Lung (tissue), 11 donors: ENCODE measurements at regions not wholly inside any gene's neighbourhood (a gene's known extent, or its start where the extent isn't known, plus 50 kb on each side); places are given as distances from the start of the nearest gene placed in this dataset.

Experiments used
- ATAC-seq: fragments of 200-7000 bp; cut with Tn5 transposase; one replicate; pipeline ENCODE4 v1.9.1; 2020; ENCODE audit warnings: moderate number of reproducible peaks; ENCODE audit not compliant: insufficient read depth, low FRiP score
- DNase-seq, 3 donors: peaks; one replicate each; pipeline ENCODE4 v3.0.0-alpha.2; 2013 to 2017
- H3K27ac ChIP-seq, 2 donors: one replicate each; pipeline ENCODE4 v1.5.1; 2013; ENCODE audit warnings: mild to moderate bottlenecking in 2 of 2, moderate library complexity in 2 of 2, control low read depth in 1 of 2, inconsistent platforms in 1 of 2, low read depth in 1 of 2, low read length in 1 of 2
- H3K27me3 ChIP-seq, 3 donors: one replicate each; pipeline ENCODE4 v1.5.1; 2013; ENCODE audit warnings: low read length in 2 of 3; ENCODE audit not compliant: control insufficient read depth in 3 of 3, insufficient read depth in 3 of 3
- H3K36me3 ChIP-seq, 4 donors: one replicate each; pipeline ENCODE4 v1.5.1; 2013; ENCODE audit warnings: low read length in 4 of 4, mild to moderate bottlenecking in 1 of 4, moderate library complexity in 1 of 4; ENCODE audit not compliant: control insufficient read depth in 4 of 4, insufficient read depth in 4 of 4
- H3K4me1 ChIP-seq, 5 donors: one replicate each; pipeline ENCODE4 v1.5.1; 2013; ENCODE audit warnings: low read length in 5 of 5, mild to moderate bottlenecking in 2 of 5, moderate library complexity in 1 of 5; ENCODE audit not compliant: control insufficient read depth in 5 of 5, insufficient read depth in 5 of 5
- H3K4me3 ChIP-seq: one replicate; pipeline ENCODE4 v1.5.1; 2013; ENCODE audit warnings: mild to moderate bottlenecking, control low read depth, moderate library complexity
- H3K9ac ChIP-seq, 2 donors: one replicate each; pipeline ENCODE4 v1.5.1; 2013; ENCODE audit warnings: low read length in 2 of 2, control low read depth in 1 of 2; ENCODE audit not compliant: insufficient read depth in 1 of 2
- H3K9me3 ChIP-seq, 4 donors: one replicate each; pipeline ENCODE4 v1.5.1; 2013; ENCODE audit warnings: low read length in 3 of 4, mild to moderate bottlenecking in 1 of 4, moderate library complexity in 1 of 4; ENCODE audit not compliant: control insufficient read depth in 4 of 4, insufficient read depth in 3 of 4
- whole genome bisulfite sequencing, 2 donors: extraction: QIAGEN DNeasy Blood & Tissue Kit; methylation state at CpG; one replicate each; pipeline ENCODE4 v1.1.7; 2013; 5-methylcytosine and 5-hydroxymethylcytosine counted together
- TF ChIP-seq, protein P1 (sequence below): IDR thresholded peaks from 2 replicates; pipeline ENCODE4 v1.5.1; 2012; ENCODE audit warnings: mild to moderate bottlenecking; ENCODE audit errors: control extremely low read depth, extremely low read depth
- donor health status: control.
- donor health status: control.
- donor health status: Bipolar disorder and iron deficiency.
- donor health status: healthy.
- donor health status: DM: yes; HTN: yes; CAD: no.

DNA sequence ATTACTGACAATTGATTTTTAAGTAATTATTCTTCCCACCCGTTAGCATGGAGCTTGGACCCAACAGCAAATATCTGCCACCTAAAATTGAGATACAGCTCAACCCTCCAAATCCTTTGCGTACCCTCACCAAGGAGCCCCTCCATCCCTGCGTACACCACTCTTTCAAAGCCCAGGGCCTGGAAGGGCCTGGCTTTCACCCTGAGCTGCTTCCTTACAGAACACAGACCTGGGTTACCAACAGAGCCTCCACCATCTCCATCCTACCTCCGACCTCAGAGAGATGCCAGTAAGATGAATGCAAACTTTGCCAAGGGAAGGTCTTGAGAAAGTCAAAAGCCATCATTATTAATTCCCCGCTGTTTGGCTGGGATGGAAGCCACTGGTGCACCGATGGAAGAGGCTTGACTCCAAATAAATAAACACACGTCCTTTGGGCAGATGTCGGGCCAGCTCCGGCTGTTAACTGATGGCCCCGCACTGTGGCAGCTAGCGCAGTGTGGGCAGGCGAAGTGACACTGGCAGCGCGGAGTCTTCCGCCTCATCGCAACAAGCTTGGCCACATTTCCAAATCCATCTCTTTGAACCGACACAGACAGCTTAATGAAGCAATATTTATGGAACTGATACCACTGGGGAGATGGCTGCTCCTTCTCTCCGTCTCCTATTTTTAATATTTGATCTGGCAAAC, 150.2 kb upstream of the VSTM2B start:
- no peaks in the 10 kb centered on the region for H3K36me3 ChIP-seq
- TF ChIP-seq, protein P1, sequence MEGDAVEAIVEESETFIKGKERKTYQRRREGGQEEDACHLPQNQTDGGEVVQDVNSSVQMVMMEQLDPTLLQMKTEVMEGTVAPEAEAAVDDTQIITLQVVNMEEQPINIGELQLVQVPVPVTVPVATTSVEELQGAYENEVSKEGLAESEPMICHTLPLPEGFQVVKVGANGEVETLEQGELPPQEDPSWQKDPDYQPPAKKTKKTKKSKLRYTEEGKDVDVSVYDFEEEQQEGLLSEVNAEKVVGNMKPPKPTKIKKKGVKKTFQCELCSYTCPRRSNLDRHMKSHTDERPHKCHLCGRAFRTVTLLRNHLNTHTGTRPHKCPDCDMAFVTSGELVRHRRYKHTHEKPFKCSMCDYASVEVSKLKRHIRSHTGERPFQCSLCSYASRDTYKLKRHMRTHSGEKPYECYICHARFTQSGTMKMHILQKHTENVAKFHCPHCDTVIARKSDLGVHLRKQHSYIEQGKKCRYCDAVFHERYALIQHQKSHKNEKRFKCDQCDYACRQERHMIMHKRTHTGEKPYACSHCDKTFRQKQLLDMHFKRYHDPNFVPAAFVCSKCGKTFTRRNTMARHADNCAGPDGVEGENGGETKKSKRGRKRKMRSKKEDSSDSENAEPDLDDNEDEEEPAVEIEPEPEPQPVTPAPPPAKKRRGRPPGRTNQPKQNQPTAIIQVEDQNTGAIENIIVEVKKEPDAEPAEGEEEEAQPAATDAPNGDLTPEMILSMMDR: no peak
- ATAC-seq (no peak), DNase-seq (no peak)
- H3K4me1 ChIP-seq: no peaks in the 10 kb centered on the region
- H3K9me3 ChIP-seq: no peaks in the 10 kb centered on the region
- H3K27me3 ChIP-seq: peaks cover 0 to 3% (median 0%) of the 10 kb centered on the region in 3 donors
- no peak overlapping the region for H3K9ac ChIP-seq
- H3K27ac ChIP-seq: no peak overlapping the region
- WGBS, 2 donors: 84 to 87% methylated on average over 18 of the region's 18 CpGs
- no peak overlapping the region for H3K4me3 ChIP-seq

DNA sequence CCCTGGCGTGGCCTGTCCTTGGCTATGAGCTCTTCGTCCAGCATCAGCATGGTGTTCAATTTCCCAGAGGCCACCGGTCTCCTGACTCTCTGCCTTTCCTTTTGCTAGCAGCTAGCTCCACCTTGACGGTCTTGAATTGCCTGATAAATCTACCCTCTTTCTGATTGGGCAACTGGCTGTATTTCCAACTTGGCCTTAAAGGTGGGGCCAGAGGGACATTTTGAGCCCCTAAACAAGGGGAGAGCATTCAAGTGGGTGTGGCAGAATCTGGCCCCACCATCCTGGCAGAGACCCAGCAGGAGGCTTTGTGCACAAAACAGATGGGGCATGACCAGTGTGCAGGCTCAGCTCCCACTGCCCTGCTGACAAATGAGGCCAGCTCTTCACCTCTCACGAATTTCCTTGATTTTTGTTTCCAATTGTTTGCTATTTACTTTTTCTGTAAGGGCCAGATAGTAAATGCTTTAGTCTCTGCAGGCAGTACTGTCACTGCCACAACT, 148.9 kb upstream of the VSTM2B start:
- TF ChIP-seq, protein P1: no peak
- ATAC-seq: no peak
- no peaks in the 10 kb centered on the region for H3K4me1 ChIP-seq
- WGBS, 2 donors: 57 to 71% methylated on average over 5 of the region's 5 CpGs
- no peaks in the 10 kb centered on the region for H3K36me3 ChIP-seq
- H3K4me3 ChIP-seq: no peak overlapping the region
- H3K27ac ChIP-seq: no peak overlapping the region
- peaks cover 0 to 3% (median 0%) of the 10 kb centered on the region in 3 donors for H3K27me3 ChIP-seq
- no peak for DNase-seq
- no peak overlapping the region for H3K9ac ChIP-seq
- no peaks in the 10 kb centered on the region for H3K9me3 ChIP-seq

DNA sequence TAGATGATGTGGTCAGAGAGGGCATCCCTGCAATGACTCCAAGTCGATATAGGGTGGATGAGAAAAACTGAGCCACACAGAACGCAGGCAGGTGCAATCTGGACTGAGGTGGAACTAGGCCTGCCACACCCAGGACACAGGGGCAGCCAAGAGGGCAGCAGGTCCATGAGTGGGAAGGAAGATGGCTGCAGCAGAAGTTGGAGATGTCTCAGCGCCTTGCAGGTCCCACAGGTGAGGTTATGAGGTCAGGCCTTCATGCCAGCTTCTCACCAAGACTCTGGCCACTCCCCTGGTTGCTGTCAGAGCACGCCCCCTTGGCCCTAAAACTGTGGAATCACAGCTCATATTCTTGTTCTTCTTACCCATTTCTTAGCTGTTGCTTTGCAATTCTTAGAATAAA, 147.7 kb upstream of the VSTM2B start:
- Histone ChIP-seq H3K36me3 (no peaks in the 10 kb centered on the region), H3K9me3 (no peaks in the 10 kb centered on the region), H3K4me3 (no peak overlapping the region), H3K27me3 (peaks cover 0 to 3% (median 0%) of the 10 kb centered on the region in 3 donors), H3K4me1 (no peaks in the 10 kb centered on the region), H3K27ac (no peak overlapping the region), H3K9ac (no peak overlapping the region)
- TF ChIP-seq, protein P1: no peak
- ATAC-seq (no peak), DNase-seq (no peak)
- 71 to 84% methylated on average over 4 of the region's 4 CpGs for WGBS, 2 donors
